DMS 273 (cell line): ENCODE measurements at regions not wholly inside any gene's neighbourhood (a gene's known extent, or its start where the extent isn't known, plus 50 kb on each side); places are given as distances from the start of the nearest gene placed in this dataset.
"Not testable (repeated sequence)": the region's sequence is repeated elsewhere in the genome, so short reads cannot be mapped to it uniquely, and the experiment has no call there.

Source experiments
- DNase-seq: peaks from one replicate; lab custom pipeline; 2025; ENCODE audit not compliant: unreplicated experiment; lab: John Stamatoyannopoulos, UW

DNA sequence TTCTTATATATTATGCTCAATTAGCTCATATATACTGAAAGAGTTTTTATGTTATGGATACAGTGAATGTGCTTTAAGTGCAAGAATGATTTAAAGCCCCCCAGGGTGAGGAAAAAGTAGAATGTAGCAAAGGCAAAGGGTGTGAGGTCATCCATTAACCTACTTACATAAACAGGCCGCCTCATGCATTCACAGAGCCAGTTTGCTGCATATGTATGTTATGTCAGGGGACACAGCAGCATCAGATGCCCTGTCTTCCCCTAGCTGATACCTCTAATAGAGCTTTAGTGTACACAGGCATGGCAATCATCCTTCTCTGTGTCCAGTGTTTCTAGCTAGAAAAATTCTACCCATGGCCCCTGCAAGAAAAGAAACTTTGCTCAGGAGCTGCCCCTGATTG, 187.8 kb upstream of the FSHR start:
- no peak for DNase-seq

DNA sequence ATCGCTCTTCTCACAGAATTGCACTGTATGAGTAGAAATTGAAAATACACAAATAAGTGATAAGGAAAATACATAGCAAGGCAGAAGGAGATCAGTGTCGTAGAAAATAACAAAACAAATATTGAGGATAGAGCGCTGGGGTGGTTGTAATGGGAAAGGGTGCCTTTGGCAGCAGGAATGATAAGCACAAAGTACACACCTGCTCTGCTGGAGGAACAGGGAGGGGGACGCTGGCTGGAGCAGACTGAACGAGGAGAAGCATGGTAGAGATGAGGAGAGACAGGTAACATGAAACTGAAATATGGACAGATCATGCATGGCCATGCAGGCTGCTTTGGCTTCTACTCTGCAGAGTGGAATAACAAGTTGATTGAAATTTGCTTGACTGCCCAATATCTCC, 181.2 kb upstream of the FSHR start:
- no peak for DNase-seq

DNA sequence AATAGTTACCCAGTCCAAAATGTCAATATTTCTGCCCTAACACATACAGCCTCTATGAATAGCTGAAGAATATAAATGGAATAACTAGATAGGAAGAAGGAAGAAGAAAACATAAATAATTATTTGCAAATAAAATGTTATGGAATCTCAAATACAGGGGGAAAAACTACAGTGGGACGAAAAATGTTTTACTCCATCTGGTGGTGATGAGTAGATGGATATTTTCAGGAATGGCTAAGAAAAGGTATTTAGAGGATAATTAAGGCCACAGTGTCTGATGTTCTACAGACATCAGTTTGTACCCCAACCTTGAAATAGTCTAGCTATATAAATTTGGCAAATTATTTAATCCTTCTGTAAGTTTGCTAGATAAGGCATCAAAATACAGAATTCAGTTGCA, 178.1 kb upstream of the FSHR start:
- no peak for DNase-seq

DNA sequence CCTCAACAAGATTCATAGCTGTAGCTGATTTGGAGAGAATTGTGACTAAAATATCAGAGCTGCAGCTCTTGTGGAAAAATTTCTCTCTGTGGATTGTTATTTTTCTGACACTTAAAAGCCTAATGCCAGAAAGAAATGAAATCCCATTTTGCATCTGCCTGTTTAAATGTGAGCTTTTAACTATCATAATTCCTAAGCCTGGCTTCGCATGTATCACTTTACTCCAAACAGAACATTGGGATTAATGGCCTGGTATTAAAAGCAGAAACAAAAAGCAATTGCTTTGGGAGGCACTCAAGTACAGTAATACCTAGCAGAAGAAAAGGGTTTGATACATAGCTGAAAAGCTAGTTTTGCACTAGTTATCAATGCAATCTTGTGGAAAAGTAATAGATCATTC, 164.2 kb upstream of the FSHR start:
- DNase-seq = no peak

DNA sequence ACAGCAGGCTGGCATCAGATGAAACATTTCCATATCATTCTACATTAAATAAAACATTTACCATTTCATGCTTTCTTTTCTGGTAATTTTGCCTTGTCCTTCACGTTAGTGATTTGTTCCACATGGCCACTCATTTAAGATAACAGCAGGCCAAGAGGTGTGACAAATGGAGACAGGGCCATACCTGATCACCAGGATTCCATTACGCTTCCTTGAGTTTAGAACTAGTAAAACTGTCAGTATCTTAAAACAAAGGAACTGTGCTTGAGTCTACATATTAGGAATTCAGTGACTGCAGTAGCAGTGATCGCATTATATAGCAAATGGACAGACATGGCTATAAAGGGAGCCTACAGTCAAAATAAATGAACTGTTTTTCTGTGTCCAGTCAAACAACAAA, 155.1 kb upstream of the FSHR start:
- DNase-seq = no peak

DNA sequence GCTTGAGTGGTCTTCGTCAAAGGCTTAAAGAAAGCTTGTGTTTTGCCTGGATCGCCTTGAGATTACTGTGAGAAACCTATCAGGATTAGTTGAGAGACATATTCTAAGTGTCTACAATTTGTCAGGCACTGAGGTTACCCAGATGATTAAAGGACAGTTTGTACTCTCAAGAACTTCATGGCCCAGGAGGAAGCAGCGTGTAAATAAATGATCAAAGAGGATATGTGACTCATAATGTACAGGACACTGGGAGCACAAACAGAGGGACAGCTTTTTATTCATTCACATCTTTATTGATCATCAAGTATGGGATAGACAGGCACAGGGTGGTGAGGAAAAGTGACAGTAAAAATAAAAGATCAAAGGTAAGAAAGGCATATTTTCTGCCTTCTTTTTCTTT, 152.6 kb upstream of the FSHR start:
- no peak for DNase-seq

DNA sequence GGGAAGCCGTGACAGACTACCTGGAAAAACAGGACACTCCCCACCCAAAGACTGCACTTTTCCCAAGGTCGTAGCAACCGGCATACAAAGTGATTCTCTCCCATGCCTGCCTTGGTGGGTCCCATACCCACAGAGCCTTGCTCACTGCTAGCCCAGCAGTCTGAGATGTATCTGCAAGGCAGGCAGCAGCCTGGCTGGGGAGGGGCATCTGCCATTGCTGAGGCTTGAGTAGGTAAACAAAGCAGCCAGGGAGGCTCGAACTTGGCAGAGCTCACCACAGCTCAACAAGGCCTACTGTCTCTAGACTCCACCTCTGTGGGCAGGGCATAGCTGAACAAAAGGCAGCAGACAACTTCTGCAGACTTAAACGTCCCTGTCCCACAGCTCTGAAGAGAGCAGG, 144.4 kb upstream of the FSHR start:
- not testable (repeated sequence) for DNase-seq

DNA sequence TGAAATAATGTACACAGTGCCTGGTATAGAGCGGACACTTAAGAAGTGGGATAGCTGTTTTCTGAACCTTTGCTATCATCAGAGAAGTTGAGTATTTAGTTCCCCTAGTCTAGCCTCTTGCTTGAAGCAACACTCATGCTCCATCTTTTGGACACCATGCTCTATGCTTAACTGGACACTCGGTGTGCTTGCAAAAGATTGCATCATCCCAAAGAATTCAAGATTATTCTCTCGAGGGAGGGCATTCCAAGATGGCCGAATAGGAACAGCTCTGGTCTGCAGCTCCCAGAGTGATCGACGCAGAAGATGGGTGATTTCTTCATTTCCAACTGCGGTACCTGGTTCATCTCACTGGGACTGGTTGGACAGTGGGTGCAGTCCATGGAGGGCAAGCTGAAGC, 143.9 kb upstream of the FSHR start:
- no peak for DNase-seq

DNA sequence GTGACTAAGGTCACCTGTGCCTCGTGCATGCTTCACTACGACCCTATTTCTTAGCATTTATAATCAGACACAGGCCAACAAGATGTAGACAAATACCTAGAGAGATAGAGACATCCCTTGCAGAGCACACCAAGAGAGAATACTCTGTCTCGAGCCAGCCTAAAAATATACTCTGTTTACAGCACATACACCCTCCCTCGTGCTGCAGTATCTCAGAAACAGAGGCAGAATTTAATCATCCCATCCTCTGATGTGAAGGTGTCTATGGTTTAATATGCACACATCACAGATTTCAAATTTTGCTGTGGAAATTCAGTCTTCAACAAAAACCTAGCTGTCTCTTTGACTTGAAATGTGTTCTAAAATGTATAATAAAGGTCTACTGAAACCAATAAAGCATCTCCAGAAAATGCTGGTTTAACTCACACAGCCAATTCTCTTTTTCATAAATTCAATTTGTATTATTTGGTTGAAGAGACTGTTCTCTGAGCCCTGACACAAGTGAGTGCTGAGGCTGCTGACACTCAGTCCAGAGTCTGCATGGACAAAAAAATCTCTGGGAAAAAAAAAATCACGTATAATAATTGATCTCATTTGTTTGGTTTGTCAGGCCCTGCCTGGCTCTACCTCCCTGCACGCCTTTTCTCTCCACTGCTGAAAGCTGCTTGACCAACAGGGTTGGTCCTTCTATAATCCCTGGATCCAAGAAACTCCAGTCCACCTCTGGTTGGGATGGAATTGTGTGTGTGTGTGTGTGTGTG, 142.0 kb upstream of the FSHR start:
- DNase-seq = no peak

DNA sequence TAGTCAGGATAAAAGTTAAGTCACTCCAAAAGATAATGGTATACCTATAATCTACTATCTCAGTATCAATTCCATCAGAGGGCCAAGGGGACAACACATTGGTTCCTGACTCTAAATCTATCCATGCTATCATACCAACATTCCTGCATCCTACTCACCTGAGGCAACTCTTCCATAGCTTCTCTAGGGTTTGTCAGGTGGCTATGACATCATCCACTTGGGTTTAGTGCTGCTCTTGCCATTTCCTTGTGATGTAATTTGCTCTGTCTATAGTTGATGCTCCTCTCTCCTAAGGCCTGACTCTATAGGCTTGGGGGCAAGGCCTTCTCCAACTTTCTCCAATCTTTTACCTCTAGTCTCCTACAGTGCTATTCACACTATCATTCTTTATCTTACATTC, 139.9 kb upstream of the FSHR start:
- no peak for DNase-seq

DNA sequence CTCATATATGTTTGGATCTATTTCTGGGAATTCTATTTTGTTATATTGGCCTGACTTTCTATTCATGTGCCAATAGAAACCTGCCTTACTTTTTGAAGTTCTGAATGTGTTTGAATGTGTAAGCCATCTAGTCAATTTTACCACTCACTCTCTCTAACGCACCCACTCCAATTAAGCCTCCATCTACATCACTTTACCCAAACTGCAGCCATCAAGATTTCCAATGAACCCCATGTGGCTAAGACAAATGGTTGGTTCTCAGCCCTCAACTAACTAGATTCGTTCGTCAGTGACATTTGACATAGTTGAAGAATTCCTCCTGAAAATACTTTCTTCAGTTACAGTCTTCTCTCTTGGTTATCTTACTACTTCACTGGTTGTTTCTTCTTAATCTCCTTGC, 137.3 kb upstream of the FSHR start:
- DNase-seq = no peak

DNA sequence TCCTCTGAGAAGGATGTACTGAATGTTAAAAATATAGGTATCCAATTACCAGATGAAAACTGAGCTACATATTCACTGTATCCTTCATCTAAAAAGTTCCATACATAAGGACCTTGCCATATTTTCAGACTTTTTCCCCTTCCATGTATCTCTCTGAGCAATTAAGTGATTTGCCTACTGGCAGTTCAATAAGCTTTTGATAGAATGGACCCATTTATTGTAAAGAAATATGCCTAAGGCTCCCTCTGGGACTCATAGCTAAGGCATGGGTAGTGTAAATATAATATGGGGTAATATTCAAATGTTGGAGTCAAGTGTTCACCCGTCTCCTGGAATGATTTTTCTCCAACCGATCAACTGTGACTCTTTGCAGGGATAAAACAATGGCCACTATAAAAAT, 135.4 kb upstream of the FSHR start:
- DNase-seq = no peak

DNA sequence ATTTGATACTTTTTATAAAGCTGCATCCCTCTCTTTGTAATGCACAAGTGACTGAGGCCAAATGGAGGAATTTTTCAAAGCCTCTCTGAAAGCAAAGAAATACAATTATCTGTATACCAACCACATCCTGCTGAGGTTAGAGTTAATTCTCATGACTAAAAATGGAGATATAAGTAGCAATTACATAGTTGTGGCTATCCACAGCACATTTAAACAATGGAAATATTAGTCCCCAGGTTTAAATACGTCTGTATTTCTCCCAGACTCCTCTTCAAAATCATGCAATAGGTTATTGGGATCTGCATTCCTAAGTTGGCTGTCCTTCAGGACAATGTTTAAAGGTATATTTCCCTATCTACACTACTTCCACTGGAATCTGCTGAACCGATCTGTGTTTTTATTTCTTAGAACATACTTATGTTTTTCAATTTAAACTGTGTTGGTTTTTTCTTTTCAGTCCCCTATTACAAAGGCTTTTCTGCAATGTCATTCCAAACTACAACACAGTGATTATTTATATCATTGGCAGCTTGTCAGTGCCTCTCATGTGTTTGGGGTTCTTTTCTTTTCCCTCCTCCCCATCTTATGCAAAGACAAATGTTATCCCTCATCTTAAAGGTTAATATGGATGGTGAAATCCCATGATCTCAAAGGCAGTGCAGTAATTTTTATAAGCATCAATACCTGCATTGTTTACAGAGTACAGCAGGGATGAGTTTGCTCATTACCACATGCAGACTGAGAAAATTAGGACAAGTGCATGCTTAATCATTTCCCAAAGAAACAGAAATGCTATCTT, 134.8 kb upstream of the FSHR start:
- no peak for DNase-seq

DNA sequence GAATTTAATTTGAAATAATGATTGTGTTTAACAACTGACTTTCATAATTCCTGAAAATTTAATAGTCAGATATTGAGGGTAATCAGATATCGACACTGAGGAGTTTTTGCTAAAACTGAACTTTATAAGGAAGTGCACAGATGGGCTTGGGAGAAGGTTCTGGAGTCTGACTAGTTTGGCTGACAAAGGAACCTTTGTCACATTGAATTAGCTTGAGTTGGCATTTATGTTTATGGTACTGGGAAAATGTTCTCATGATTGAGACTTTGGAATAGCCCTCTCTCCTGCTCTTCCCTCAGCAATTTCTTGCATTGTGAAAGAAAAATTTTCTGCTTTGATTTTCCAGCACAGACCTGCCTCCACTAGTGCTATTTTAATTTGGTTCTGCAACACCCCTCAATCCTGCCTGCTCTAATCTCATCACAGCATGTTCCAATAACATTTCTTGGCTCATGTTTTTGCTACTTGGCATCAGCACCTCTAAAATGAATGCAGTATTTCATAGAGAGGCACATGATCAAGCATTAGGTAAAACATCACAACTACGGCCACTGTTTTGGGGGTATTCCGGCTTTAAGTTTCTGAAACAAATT, 133.9 kb upstream of the FSHR start:
- DNase-seq = no peak

DNA sequence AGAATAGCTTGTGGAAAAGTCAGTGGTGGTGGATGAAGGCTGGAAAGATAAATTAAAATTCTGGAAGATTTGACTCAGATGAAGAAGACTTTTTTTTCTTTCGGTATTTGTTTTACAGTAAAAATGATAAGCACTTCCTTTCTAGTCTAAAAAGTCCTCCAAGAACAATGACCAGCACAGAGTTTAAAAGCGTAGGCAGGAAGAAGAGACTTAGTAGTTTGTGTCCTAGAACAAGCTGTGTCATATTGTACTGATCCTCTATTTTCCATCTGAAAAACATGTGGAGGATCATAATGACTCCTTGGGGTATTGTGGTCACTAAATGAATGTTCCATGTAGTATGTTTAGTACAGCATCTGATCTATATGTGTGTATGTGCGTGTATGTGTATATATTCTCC, 132.4 kb upstream of the FSHR start:
- no peak for DNase-seq

DNA sequence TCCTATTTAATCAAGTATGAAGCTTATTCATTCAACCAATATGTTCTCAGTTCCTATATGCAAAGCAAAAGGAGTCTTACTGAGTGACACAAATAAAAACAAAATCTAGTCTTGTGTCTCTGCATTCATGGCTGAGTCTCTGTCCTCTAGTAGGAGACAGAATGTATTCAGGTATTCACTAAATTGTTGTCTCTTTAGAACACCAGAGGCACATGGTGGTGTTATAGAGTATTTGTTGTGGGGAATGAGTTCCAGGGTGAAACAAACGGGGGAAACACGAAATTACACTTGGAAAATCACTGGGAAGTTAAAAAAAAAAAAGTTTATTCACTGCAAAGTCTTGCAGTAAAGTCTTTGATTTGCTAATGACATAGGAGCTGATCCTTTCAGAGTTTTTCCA, 131.7 kb upstream of the FSHR start:
- DNase-seq = no peak

DNA sequence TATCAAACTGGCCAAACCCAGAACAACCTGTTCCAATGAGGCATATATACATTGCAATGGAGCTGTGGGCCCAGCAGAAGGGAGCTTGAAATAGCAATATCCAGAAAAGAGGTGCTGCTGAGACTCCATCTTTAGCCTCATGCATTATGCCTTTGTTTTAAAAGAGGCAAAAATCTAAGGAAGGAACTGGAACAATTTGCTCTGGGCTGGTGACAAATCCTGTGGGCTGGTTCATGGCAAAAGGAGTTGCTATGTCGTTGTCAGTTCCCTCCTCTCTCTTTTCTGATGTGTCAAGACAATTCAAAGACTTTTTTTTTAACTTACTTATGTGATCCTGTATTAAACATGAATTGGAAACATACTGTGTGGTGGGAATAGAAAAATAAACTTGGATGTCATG, 124.2 kb upstream of the FSHR start:
- DNase-seq = no peak

DNA sequence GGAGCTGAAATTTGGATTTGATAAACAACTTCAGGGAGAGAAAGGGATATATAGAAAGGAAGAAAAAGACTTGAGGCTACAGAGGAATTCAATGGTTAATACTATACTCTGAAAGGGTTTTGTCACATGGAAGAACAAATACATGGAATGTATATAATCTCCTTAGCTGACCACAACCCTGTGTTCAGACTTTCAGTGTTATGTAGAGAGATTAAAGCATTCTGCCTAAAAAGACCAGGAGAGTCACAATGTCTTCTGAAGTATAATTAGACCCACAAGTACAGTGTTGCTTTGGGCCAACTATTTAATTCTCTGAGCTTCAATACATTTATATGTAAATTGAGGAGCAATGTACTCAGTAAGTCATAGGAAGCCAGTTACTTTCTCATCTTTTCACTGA, 123.8 kb upstream of the FSHR start:
- no peak for DNase-seq

DNA sequence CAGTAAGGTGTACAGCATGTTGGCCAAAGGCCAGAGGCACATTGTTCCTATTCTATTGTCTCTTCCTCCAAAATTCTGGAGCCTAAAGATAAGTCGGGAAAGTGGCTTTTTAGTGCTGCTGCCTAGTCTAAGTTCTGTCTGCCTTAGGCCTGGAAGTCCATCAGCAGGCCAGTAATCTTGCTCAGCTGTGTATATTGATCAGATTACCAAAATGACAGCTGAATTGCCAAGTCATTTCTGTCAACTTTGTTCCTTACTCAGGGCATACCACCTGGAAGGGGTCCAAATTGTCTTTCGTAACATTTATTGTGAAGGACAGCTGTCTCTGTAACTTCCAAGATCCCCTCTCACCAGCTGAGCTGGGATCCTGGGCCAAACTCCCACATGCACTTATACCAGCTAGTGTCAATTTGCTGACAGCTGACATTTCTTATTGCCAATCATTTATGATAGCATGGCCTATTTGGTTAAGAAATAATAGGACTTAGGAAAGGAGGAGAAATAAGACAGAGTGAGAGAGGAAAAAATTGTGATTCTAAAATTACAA, 116.8 kb upstream of the FSHR start:
- DNase-seq = no peak

DNA sequence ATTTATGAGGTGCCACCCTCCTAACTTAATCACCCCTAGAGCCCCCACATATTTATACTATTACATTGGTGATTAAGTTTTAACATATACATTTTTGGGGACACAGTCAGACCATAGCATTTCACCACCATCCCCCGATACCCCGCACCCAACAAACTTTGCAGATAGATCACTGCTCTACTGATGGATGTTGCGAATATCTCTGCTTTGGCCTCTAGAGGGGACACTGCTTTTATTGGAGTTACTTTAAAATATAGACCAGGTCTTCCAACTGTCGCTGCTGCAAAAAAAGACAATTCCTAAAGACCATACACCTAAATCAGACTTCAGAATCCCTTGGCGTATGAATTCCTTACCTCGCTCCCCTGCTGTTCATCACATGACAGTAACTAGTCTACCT, 115.8 kb upstream of the FSHR start:
- no peak for DNase-seq

DNA sequence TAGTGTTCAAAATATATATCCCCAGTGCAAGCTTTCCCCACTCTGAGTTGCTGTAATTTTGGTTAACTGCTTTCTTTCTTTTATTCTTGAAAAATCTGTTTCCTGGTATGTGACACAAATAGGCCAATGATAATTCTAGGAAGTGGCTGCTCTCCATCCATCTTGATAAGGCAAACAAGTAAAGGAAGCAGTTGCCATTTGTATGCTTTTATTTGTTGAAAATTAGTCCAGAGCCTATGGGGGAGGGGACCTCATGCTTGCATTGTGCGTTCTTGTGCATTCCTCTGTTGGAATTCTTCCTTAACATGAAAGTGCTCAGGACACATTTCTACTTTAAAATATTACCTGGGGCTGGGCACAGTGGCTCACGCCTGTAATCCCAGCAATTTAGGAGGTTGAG, 111.2 kb upstream of the FSHR start:
- no peak for DNase-seq
